ENCODE measurements at regions not wholly inside any gene's neighbourhood (a gene's known extent, or its start where the extent isn't known, plus 50 kb on each side); places are given as distances from the start of the nearest gene placed in this dataset.

DNA sequence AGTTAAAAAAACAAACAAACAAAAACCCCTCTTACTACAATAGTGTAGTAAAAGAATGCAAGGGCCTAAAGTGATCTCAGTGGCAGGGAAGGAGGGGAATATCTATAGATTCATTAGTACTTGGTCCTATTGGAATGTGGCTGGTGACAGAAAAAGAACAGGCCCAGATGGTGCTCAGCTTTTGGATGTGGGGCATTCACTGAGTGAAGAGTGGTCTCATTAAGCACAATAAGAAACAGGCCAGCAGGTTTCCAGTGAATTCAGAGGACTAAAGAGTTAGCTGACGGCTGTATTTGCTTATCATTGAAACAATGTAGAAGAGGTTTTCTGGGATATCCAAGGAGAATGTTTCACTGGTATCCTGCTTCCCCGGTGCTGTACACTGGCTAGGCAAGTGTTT is 243.8 kb upstream of the HHIP start:
- TF ChIP-seq ZNF605 (CRISPR knock-in tag; IDR thresholded peaks at IDR 0.05) = no peak
- TF ChIP-seq, protein P1, sequence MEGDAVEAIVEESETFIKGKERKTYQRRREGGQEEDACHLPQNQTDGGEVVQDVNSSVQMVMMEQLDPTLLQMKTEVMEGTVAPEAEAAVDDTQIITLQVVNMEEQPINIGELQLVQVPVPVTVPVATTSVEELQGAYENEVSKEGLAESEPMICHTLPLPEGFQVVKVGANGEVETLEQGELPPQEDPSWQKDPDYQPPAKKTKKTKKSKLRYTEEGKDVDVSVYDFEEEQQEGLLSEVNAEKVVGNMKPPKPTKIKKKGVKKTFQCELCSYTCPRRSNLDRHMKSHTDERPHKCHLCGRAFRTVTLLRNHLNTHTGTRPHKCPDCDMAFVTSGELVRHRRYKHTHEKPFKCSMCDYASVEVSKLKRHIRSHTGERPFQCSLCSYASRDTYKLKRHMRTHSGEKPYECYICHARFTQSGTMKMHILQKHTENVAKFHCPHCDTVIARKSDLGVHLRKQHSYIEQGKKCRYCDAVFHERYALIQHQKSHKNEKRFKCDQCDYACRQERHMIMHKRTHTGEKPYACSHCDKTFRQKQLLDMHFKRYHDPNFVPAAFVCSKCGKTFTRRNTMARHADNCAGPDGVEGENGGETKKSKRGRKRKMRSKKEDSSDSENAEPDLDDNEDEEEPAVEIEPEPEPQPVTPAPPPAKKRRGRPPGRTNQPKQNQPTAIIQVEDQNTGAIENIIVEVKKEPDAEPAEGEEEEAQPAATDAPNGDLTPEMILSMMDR (CRISPR knock-in tag; IDR thresholded peaks at IDR 0.05) = no peak
- TF ChIP-seq ZNF20 (CRISPR knock-in tag; IDR thresholded peaks at IDR 0.05) = no peak
- no peak for TF ChIP-seq POLR2AphosphoS5 (IDR thresholded peaks at IDR 0.05; ENCODE audit: low read depth, low read length)
- TF ChIP-seq EP300 (IDR thresholded peaks at IDR 0.05; ENCODE audit: low read depth in 2 of 2, low read length in 2 of 2) = no peak
- no peak for TF ChIP-seq EP300 (CRISPR knock-in tag; IDR thresholded peaks at IDR 0.05; ENCODE audit: borderline replicate concordance)
- no peak for TF ChIP-seq ZNF432 (CRISPR knock-in tag; IDR thresholded peaks at IDR 0.05; ENCODE audit: borderline replicate concordance)
- TF ChIP-seq SRF (IDR thresholded peaks at IDR 0.05; ENCODE audit: low read depth, low read length) = no peak
